ENCODE measurements at regions not wholly inside any gene's neighbourhood (a gene's known extent, or its start where the extent isn't known, plus 50 kb on each side); places are given as distances from the start of the nearest gene placed in this dataset.

- Mint-ChIP-seq H3K4me3 (no peak overlapping the region), H3K4me1 (no peaks in the 10 kb centered on the region), H3K36me3 (no peaks in the 10 kb centered on the region), H3K27ac (no peak overlapping the region), H3K9me3 (peaks cover 0 to 10% (median 6%) of the 10 kb centered on the region in 7 donors), H3K27me3 (ENCODE audit: low read depth in 3 of 3) (peaks cover 0 to 1% (median 0%) of the 10 kb centered on the region in 3 donors)
- Histone ChIP-seq H3K9ac (ENCODE audit: insufficient read depth, low read length, poor library complexity, severe bottlenecking) (no peak overlapping the region), H3K79me2 (ENCODE audit: insufficient read depth, low read length) (no peaks in the 10 kb centered on the region), H3K36me3 (replicated peaks in 1 of 2; ENCODE audit: control insufficient read depth in 1 of 2, insufficient read depth in 2 of 2, low read length in 2 of 2) (no peaks in the 10 kb centered on the region), H3K4me3 (replicated peaks in 1 of 3; ENCODE audit: low read depth in 2 of 3, low read length in 3 of 3) (no peak overlapping the region), H2AFZ (ENCODE audit: insufficient read depth, low read depth, low read length, poor library complexity, severe bottlenecking) (no peak overlapping the region), H4K20me1 (ENCODE audit: insufficient read depth, low read length) (no peaks in the 10 kb centered on the region), H3K9me3 (replicated peaks in 1 of 2; ENCODE audit: control insufficient read depth in 1 of 2, insufficient read depth in 1 of 2, low read length in 2 of 2) (peaks cover 0 to 11% of the 10 kb centered on the region in 2 donors), H3K4me1 (ENCODE audit: control insufficient read depth in 1 of 2, insufficient read depth in 2 of 2, low read length in 2 of 2) (no peaks in the 10 kb centered on the region), H3K27me3 (ENCODE audit: control insufficient read depth in 2 of 2, insufficient read depth in 2 of 2, low read length in 2 of 2) (no peaks in the 10 kb centered on the region), H3K27ac (ENCODE audit: low read depth in 1 of 2, low read length in 2 of 2) (no peak overlapping the region), H3K4me2 (replicated peaks; ENCODE audit: extremely low read depth, low read length, poor library complexity, severe bottlenecking) (no peak overlapping the region)
- intact Hi-C loops (cut with micrococcal nuclease): no loop called here
- no peak for TF ChIP-seq CTCF (IDR thresholded peaks at IDR 0.05)
- no peak for DNase-seq
Measured at GRCh38 chr1:219020846-219021245, 152.8 kb upstream of the LYPLAL1 start.

GRCh38 chr1:219027146-219027673 lies 146.5 kb upstream of the LYPLAL1 start:
- no peak overlapping the region for H3K4me3 Mint-ChIP-seq
- no peaks in the 10 kb centered on the region for H3K4me1 ChIP-seq (ENCODE audit: control insufficient read depth in 1 of 2, insufficient read depth in 2 of 2, low read length in 2 of 2)
- no peaks in the 10 kb centered on the region for H3K79me2 ChIP-seq (ENCODE audit: insufficient read depth, low read length)
- no peak overlapping the region for H2AFZ ChIP-seq (ENCODE audit: insufficient read depth, low read depth, low read length, poor library complexity, severe bottlenecking)
- H3K9ac ChIP-seq (ENCODE audit: insufficient read depth, low read length, poor library complexity, severe bottlenecking): no peak overlapping the region
- no peaks in the 10 kb centered on the region for H3K27me3 ChIP-seq (ENCODE audit: control insufficient read depth in 2 of 2, insufficient read depth in 2 of 2, low read length in 2 of 2)
- intact Hi-C loops (cut with micrococcal nuclease): no loop called here
- no peaks in the 10 kb centered on the region for H3K36me3 ChIP-seq (replicated peaks in 1 of 2; ENCODE audit: control insufficient read depth in 1 of 2, insufficient read depth in 2 of 2, low read length in 2 of 2)
- no peak overlapping the region for H3K4me3 ChIP-seq (replicated peaks in 1 of 3; ENCODE audit: low read depth in 2 of 3, low read length in 3 of 3)
- no peak overlapping the region for H3K27ac Mint-ChIP-seq
- no peaks in the 10 kb centered on the region for H3K4me1 Mint-ChIP-seq
- H3K4me2 ChIP-seq (replicated peaks; ENCODE audit: extremely low read depth, low read length, poor library complexity, severe bottlenecking): no peak overlapping the region
- no peaks in the 10 kb centered on the region for H3K36me3 Mint-ChIP-seq
- peaks cover 0 to 4% of the 10 kb centered on the region in 2 donors for H3K9me3 ChIP-seq (replicated peaks in 1 of 2; ENCODE audit: control insufficient read depth in 1 of 2, insufficient read depth in 1 of 2, low read length in 2 of 2)
- WGBS (ENCODE audit: insufficient coverage): 76% methylated on average over 3 of the region's 4 CpGs
- H3K27ac ChIP-seq (ENCODE audit: low read depth in 1 of 2, low read length in 2 of 2): no peak overlapping the region
- H3K9me3 Mint-ChIP-seq: peaks cover 1 to 13% (median 4%) of the 10 kb centered on the region in 7 donors
- DNase-seq: no peak
- H3K27me3 Mint-ChIP-seq (ENCODE audit: low read depth in 3 of 3): no peaks in the 10 kb centered on the region
- H4K20me1 ChIP-seq (ENCODE audit: insufficient read depth, low read length): no peaks in the 10 kb centered on the region
- TF ChIP-seq CTCF (IDR thresholded peaks at IDR 0.05): no peak
